ENCODE measurements at regions not wholly inside any gene's neighbourhood (a gene's known extent, or its start where the extent isn't known, plus 50 kb on each side); places are given as distances from the start of the nearest gene placed in this dataset.

DNA sequence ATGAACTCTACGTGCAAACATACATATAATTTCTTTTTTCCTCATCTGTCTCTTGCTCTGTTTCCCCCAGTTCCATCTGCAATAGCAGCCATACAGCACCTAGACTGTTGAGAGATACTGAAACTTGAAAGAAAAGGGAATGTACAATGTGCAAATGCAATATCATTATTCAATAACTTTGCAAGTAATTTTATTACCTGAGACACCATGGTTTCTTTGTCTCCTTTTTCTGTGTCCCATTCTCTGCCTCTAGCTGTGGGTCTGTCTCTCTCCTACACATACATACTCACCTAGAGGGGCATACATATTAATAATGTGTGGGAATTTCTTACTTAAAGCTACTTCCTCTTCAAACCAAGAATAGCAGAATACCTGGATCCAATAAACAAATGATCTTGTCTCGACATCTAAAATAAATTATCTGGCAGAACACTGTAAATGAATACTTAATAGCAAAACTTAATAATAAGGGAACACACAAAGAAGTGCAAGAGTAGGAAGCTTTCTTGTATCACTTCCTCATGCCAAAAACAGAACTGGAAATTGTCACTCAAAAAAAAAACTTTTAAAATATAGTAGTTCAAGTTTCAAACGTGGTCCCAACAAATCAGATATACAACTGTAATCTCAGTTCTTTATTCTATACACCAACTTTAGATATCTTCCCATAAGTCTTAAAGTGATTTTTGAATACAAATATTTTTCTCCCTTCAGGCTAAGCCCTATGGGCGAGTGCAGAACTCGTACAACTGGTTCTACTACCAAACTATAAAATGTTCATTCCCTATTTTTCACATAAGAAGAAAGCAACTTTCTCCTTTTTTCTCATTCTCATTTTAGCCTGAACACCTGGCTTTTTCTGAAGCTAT lies 194.6 kb downstream of the NRIP1 start:
- DNase-seq: no peak

DNA sequence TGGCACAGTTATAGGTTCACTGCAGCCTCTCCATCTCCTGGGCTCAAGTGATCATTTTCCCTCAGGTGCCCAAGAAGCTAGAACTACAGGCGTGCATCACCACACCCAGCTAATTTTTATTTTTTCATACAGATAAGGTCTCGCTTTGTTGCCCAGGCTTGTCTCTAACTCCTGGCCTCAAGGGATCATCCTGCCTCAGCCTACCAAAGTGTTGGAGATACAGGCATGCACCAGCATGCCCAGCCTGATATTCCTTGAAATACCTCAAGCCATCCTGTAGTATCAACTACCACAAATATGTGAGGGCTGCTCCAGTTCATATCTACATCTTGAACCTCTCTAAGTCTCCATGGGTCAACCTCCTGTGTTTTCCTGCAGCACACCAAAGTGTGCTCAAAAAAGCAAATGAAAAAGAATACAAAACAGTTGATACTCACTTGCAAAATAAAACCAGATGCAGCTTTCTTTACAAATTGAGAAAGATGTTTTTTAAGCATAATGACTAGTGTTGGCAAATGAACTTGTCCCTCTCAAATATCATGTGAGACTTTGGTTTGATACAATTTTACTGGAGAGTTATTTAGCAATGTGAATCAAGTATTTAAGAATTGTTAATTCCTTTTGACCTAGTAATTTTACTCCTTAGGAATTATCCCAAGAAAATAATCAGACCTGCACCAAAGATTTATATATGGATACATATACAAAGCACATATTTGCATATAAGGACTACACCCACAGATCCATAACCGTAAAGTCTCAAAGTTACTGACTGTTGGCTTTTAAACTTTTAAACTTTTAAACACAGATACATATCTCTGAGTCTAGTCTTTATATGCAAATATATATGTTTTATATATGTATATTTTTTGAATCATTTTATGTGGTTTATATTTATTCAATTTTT lies 197.7 kb downstream of the NRIP1 start:
- no peak for DNase-seq

DNA sequence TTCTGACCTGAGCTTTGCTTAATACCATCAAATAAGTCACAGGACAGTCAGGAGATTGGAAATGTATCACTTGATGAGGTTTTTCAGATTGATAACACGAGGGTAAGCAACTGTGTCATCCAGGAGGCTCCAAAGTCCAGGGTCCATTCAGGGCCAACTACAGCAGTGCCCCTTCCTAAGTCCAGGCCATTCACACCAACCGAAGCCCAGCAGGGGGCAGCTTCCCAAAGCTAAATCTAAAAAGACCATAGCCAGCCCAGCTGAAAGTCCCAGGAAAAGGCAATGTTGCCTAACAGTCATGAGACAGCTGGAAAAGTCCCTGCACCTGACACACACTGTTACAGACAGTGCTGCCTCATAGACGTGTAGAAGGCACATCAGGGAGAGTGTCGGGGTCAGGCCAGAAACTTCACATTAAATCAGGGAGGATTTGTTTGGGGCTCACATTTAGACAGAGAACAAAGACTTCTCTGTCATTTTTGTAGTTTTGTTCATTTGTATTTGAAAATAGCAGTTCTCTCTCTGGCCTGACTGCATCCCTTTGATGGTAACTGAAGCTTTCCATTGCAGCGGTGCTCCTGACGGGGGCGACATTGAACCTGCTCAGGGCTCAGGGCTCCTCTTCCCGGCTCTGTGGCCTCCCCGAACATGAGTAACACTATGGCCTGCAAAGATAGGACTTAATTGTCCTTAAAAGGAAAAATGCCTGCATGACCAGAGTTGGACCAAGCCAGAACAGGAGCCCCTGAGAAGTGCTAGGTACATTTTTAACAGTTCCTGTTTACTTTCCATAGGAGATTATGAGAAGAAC lies 200.4 kb downstream of the NRIP1 start:
- peak; percentile 61 for DNase-seq

DNA sequence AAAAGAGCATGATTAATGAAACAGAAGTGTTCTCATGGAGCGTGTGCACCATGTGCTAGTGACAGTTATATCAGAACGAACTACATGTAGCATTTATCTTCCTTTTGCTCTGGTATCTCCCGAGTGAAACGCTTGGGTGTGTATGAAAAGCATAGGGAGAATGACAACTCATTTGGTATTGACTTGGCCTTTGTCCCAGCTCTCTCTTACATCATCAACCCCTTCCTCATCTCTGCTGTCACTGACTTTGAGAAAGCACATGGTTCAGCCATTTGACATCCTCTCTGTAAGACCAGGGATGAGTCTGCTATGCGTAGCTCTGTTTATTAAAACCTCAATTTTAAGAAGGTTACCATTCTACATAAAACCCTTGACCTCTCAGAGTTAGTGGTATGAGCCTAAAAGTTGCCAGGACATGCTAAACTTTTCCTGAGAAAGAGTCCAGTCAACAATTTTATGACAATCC lies 201.0 kb downstream of the NRIP1 start:
- no peak for DNase-seq

DNA sequence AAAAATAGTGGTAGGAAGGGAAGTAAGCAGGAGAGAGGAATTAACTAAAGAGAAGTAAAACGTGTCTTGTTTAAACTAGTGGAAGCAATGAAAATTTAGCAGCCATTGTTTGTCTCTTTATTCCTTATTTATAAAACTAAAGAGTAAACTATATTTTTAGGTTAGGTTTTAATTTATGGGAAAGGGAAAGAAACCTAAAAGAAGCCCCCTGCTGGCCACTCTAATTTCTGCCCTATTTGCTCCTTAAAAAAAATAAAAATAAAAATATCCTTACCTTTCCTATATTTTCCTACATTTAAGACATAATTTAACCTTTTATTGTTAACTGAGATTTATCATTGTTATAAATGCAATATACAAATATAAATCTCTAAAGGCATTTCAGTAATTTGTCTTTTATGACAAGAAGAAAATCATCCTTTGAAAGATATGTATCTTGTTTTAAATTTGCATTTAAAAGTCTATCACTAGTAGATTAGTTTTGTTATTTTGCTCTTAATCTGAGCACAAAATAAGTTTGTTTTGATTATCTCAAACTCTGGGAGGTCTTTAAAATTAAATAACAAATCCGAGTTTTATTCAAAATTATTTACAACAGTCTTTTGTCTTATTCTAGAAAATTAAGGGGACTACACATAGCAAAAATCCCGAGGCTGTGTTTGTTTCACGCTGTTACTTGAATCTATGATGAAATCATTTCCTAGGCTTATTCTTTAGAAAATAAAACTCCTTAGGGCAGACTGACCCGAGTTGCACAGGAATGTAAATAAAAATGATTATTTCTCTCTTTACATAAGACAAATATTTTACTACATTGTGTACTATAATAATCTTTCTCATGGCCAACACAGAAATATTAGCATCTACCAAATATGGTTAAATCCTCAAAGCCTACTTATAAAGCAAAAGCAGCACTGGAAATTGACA lies 201.7 kb downstream of the NRIP1 start:
- no peak for DNase-seq

DNA sequence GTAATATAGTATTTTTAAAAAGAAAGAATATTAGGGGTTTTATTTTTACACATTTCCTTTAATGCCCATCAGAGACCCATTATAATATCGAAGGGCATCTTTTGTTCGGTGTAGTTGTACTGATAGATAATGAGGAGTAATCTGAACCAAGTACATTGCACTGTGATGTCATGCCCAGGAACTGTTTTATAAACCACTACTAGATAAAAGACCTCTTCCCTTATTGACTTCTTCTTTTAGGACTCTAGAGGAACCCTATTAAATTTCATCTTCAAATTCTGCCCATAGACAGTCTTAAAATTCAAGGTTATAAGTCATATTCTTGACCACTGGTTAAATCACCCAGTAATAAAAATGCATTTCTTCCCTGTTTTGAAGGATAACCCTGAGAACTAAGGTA lies 206.5 kb downstream of the NRIP1 start:
- DNase-seq: no peak

DNA sequence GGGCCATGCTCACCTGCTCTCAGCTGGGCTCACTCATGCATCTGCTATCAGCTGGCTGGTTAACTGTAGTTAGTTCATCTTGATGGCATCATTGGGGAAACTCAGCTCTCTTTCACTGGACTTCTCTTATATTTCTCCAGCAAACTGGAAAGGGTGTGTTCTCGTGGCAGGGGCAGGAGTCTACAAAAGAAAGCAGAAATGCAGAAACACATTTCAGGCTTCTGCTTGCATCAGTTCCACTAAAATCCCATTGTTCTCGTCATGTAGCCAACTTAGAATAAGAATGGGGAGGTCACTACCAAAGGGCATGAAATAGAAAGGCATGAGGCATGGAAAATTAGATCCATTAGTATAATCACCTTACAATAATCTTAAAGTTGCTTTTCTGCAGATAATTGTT lies 207.3 kb downstream of the NRIP1 start:
- DNase-seq: no peak

DNA sequence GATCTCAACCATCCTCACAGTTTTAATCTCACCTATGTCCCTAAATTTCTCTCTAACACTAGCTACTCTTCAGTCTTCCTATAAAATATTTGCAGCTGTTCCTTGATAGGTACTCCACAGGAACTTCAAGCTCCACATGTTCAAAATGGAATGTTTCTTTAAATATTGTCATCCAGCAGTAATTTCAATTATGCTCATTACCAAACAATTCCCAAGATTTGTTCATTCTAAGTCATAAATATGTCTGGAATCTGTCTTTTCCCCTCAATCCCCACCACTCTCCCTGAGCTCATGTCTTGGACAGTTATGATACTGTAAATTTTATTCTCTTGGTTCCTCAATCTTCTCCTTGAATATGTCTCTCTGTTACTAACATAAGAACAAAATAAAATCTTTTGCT lies 214.4 kb downstream of the NRIP1 start:
- DNase-seq: no peak

DNA sequence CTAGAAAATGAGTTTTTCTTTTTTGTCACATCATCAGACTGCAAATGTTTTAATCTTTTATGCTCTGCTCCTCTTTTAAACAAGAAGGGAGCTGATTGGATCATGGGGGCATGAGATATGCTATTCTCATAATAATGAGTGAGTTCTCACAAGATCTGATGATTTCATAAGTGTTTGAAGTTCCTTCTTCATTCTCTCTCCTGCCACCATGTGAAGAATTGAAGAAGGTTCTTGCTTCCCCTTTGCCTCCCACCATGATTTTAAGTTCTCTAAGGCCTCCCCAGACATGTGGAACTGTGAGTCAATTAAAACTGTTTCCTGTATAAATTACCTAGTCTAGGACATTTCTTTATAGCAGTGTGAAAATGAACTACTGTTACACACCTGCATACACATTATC lies 218.2 kb downstream of the NRIP1 start:
- DNase-seq: no peak

DNA sequence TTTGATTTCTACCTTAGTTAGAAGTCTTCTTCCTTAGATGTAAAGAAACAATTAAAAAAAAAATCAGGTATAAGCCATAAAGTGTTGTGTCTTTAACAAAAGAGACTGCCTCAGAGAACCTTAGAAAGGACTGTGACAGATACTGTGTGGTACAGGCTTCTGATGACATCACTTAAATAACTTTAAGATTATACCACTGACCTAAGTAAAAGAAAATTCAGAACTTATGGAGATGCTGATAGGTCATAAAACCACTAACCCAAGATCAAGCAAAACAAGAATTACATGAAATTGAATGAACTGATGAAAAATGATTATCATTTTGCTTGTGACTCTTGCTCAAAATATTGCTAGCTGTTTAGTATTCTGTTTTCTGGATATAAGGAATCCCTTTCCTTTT lies 220.8 kb downstream of the NRIP1 start:
- DNase-seq: no peak

DNA sequence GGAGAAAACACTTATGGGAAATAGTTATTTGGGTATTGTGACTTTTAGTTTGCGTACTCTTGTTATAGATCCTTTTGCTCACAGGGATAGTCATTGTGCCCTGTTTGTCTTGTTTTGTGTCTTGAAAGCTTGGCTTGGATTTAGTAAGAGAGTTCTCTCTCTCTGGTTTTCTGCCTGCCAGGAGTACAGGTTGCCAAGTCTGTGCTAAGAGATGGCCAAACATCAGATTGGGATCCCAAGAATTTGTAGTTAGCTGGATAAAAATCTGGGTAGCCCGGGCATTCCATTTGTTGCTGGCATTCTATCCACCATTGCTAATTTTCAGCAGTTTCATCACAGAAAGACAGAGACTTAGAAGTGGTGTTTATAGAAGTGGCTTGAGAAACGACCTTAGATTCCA lies 222.2 kb downstream of the NRIP1 start:
- DNase-seq: no peak

DNA sequence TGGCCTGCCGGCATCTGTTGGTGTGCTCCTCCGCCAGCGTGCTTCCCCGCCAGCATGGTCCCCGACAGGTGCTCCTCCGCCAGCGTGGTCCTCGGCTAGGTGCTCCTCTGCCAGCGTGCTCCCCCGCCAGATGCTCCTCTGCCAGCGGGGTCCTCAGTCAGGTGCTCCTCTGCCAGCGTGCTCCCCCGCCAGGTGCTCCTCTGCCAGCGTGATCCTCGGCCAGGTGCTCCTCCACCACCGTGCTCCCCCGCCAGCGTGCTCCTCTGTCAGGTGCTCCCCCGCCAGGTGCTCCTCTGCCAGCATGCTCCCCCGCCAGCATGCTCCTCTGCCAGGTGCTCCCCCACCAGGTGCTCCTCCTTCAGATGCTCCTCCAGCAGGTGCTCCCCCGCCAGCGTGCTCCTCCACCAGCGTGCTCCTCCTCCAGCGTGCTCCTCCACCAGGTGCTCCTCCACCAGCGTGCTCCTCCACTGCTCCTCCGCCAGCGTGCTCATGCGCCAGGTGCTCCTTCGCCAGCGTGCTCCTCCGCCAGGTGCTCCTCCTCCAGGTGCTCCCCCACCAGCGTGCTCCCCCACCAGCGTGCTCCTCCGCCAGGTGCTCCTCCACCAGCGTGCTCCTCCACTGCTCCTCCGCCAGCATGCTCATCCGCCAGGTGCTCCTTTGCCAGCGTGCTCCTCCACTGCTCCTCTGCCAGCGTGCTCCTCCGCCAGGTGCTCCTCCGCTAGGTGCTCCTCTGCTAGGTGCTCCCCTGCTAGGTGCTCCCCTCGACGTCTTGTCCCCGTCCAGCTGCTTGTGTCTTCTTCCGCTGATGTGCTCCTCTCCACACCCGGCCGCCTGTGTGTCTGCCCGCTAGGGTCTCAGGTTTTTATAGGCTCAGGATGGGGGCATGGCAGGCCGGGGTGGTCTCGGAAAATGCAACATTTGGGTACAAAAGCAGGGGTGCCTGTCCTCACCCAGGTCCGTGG lies 223.0 kb downstream of the NRIP1 start:
- no peak for DNase-seq

DNA sequence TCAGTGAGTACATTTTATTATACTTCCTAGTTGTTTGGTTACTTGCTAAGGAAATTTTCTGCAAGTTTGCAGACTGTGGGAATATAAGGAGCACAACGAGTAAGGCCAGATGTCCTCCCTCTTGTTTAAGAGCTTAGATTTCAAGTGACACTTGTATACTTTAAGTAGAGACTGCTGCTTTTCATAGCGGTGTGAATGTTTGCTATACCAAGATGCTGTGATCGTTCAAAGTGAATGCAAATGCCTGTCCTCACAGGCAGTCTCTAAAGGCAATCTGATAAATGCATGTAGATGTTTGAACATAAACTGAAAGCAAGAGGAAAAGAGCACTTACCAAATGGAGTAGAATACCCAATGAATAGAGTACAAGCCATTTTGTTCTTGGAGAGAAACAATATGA lies 226.4 kb downstream of the NRIP1 start:
- DNase-seq: no peak

DNA sequence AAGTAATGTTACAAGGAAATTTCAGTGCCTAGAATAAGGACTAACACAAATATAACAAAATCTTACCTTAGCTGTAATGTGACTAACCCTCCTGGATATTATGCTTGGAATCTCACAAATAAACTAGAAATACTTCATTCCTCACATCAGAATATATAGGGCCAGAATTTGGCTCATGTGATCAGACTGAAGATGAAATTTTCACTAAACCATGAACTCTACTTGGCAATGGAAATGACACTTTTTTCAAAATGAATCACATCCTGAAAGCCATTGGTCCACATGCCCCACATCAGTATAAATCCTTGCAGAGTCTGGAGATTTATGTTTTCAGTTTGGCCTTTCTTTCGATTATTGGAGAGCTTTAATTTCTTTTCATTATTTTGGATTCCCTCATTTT lies 227.8 kb downstream of the NRIP1 start:
- DNase-seq: no peak

DNA sequence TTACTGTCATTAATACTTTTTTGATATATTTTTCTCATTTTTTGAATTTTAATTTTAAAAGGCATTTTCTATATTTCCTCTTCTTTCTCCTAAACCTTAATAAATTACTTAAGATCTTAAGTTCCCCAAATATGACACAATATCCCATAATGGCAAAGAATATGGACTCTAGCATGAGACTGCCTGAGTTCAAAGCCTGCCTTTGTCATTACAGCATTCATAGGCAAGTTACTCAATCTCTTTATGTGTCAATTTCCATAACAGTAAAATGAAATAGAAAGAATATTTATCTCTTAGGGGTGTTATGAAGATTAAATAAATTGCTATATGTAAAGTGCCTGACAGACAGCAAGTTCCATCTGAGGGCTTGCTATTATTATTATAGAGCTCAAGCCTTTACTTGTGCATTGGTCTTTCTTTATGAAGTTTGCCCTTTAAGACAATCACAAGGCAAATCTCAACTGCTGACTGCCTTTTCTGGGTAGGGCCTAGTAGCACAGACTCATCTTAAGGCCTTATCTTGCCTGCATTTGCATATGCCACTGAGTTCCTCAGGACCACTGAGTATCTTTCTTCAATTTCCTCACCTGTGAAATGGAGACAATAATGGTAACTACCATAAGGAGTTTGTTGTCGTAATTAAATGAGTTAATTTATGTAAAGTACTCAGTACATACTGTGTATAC lies 231.0 kb downstream of the NRIP1 start:
- DNase-seq: no peak

DNA sequence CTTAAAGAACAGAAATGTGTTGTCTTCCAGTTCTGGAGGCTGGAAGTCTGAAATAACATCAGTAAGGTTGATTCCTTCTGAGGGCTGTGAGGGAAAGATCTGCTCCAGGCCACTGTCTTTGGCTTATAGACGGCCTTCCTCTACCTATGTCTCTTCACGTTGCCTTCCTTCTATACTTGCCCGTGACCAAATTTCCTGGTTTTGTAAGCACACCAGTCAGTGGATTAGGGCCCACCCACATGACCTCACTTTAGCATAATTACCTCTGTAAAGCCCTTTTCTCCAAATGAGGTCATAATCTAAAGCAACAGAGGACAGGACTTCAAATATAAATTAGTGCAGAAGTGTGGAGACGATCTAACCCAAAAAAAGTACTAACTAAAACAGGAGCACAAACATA lies 231.6 kb downstream of the NRIP1 start:
- no peak for DNase-seq

DNA sequence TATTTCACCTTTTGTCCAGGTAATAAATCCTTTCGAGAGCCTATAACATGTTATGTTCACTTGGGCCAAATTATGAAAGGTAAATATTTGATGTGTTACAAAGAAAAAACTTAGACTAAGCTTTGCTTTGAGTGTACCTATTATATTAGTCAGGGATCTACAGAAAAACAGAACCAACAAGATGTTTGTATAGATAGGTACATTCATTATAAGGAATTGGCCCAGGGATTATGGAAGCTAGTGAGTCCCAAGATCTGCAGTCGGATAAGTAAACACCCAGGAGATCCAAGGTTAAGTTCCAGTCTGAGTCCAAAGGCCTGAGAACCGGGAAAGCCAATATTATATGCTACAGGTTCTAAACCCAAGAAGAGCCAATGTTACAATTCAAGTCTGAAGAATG lies 234.5 kb downstream of the NRIP1 start:
- DNase-seq: no peak

DNA sequence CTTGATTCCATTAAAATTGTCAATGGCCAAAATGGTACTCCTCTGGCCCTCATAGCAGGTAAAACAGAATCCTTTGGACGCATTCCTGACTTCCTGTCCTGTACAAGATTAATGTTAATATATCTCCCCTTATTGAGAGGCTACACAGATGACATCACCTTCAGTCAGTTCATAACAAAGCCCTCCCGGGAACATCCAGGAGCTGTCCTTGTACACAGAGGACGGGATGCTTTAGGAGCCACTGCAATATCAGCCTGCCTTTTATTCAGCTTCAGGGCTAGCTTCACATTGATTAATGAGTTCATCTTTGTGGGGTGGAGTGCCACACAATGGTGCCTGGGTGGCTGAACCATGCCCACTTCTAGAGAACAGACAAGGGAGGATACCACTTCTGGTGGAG lies 235.1 kb downstream of the NRIP1 start:
- no peak for DNase-seq

DNA sequence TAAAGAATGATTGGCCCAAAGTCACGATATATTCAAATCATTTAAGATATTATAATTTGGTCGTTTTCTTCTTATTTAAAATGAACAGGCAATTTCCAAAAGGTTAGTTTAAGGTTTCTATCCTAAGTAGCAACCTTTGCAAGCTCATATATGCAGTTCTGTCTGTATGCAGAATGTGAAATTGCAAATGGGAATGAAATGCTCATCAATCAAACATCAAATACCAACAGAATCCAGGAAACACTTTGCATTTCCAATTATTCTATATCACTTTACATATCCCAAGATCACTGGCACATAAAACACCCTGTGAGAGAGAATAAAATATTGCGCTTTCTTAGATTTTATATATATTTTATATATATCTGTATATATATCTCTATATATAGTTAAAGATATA lies 237.3 kb downstream of the NRIP1 start:
- no peak for DNase-seq

DNA sequence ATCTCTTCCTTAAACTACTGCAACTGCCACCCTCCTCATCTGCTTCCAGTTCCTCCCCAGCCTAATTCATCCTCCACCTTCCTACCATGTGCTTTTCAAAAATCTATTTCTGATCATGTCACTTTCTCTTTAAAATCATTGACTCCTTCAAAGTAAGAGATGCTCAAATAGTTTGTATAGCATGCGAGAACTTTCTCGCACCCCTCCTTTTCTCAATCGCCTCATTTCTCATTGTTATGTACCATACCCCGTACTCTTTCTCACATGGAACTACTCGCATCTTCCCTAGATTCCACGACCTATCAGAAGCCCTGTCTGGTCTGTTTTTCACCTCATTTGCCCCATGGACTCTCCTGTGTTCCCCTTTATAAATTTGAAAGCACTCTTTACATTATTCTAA lies 238.2 kb downstream of the NRIP1 start:
- no peak for DNase-seq

Measured in activated CD8-positive, alpha-beta memory T cell treated with anti-CD3 and anti-CD28 coated beads, Interleukin-2, amount 50 U/mL, for 48 hours (primary cell).